ENCODE measurements at regions not wholly inside any gene's neighbourhood (a gene's known extent, or its start where the extent isn't known, plus 50 kb on each side); places are given as distances from the start of the nearest gene placed in this dataset.

DNA sequence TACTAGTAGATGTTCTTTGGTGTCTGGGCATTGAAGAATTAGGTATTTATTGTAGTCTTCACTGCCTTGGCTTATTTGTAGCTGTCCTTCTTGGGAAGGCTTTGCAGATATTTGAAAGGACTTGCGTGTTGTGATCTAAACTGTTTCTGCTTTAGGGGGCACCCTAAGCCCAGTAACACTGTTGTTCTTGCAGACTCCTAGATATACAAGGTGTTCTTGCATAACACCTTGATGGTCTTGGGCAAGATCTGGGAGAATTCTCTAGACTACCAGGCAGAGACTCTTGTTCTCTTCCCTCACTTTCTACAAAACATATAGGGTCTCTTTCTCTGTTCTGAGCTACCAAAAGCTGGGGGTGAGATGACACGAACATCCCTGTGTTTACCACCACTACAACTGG, 179.1 kb downstream of the FAM170A start:
- TF ChIP-seq, protein P1, sequence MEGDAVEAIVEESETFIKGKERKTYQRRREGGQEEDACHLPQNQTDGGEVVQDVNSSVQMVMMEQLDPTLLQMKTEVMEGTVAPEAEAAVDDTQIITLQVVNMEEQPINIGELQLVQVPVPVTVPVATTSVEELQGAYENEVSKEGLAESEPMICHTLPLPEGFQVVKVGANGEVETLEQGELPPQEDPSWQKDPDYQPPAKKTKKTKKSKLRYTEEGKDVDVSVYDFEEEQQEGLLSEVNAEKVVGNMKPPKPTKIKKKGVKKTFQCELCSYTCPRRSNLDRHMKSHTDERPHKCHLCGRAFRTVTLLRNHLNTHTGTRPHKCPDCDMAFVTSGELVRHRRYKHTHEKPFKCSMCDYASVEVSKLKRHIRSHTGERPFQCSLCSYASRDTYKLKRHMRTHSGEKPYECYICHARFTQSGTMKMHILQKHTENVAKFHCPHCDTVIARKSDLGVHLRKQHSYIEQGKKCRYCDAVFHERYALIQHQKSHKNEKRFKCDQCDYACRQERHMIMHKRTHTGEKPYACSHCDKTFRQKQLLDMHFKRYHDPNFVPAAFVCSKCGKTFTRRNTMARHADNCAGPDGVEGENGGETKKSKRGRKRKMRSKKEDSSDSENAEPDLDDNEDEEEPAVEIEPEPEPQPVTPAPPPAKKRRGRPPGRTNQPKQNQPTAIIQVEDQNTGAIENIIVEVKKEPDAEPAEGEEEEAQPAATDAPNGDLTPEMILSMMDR (IDR thresholded peaks at IDR 0.05), result no peak
- no peak for TF ChIP-seq POLR2A (IDR thresholded peaks at IDR 0.05)
